PC-9 (cell line): ENCODE measurements at regions not wholly inside any gene's neighbourhood (a gene's known extent, or its start where the extent isn't known, plus 50 kb on each side); places are given as distances from the start of the nearest gene placed in this dataset.

Experiments used
- EZH2 ChIP-seq: fragments of 200-600 bp; sonication (generic); IDR thresholded peaks from 2 replicates; pipeline ENCODE4 v1.8.0; 2017; ENCODE audit warnings: antibody characterized with exemption, low read depth
- TF ChIP-seq, protein P1 (sequence below): fragments of 200-600 bp; sonication (generic); conservative IDR thresholded peaks from 2 replicates; pipeline ENCODE4 v1.6.1; 2017; ENCODE audit warnings: mixed run types, antibody characterized with exemption, mild to moderate bottlenecking, moderate library complexity

GRCh38 chr2:215613280-215613679 lies 177.4 kb upstream of the FN1 start:
- TF ChIP-seq, protein P1, sequence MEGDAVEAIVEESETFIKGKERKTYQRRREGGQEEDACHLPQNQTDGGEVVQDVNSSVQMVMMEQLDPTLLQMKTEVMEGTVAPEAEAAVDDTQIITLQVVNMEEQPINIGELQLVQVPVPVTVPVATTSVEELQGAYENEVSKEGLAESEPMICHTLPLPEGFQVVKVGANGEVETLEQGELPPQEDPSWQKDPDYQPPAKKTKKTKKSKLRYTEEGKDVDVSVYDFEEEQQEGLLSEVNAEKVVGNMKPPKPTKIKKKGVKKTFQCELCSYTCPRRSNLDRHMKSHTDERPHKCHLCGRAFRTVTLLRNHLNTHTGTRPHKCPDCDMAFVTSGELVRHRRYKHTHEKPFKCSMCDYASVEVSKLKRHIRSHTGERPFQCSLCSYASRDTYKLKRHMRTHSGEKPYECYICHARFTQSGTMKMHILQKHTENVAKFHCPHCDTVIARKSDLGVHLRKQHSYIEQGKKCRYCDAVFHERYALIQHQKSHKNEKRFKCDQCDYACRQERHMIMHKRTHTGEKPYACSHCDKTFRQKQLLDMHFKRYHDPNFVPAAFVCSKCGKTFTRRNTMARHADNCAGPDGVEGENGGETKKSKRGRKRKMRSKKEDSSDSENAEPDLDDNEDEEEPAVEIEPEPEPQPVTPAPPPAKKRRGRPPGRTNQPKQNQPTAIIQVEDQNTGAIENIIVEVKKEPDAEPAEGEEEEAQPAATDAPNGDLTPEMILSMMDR = no peak
- no peak for TF ChIP-seq EZH2
